KMS-11 (cell line): ENCODE measurements at regions not wholly inside any gene's neighbourhood (a gene's known extent, or its start where the extent isn't known, plus 50 kb on each side); places are given as distances from the start of the nearest gene placed in this dataset.
"Not testable (repeated sequence)": the region's sequence is repeated elsewhere in the genome, so short reads cannot be mapped to it uniquely, and the experiment has no call there.

ENCODE experiments used
- H2AFZ ChIP-seq: fragments of 200-600 bp; sonication (generic); 2 replicates; pipeline ENCODE4 v1.6.1; 2016; ENCODE audit warnings: antibody characterized with exemption, mixed run types, low read depth
- H3K27ac ChIP-seq: fragments of 200-600 bp; sonication (generic); 2 replicates; pipeline ENCODE4 v1.6.1; 2016; ENCODE audit warnings: mild to moderate bottlenecking, mixed run types
- H3K27me3 ChIP-seq: fragments of 200-600 bp; sonication (generic); 2 replicates; pipeline ENCODE4 v1.6.1; 2017; ENCODE audit warnings: mild to moderate bottlenecking, low read depth, mixed run types, moderate library complexity; ENCODE audit not compliant: insufficient read depth
- H3K36me3 ChIP-seq: fragments of 200-600 bp; sonication (generic); 2 replicates; pipeline ENCODE4 v1.6.1; 2017; ENCODE audit warnings: mild to moderate bottlenecking, mixed run types; ENCODE audit not compliant: insufficient read depth
- H3K4me1 ChIP-seq: fragments of 200-600 bp; sonication (generic); 2 replicates; pipeline ENCODE4 v1.6.1; 2016; ENCODE audit warnings: mild to moderate bottlenecking, low read depth, mixed run types; ENCODE audit not compliant: poor library complexity, severe bottlenecking
- H3K4me2 ChIP-seq: fragments of 200-600 bp; sonication (generic); 2 replicates; pipeline ENCODE4 v1.7.0; 2016; ENCODE audit warnings: mild to moderate bottlenecking, mixed run types
- H3K4me3 ChIP-seq: fragments of 200-600 bp; sonication (generic); IDR thresholded peaks from 2 replicates; pipeline ENCODE4 v1.6.1; 2017; ENCODE audit warnings: low read depth, low read length, mixed read lengths; ENCODE audit not compliant: insufficient read depth
- H3K79me2 ChIP-seq: fragments of 200-600 bp; sonication (generic); 2 replicates; pipeline ENCODE4 v1.6.1; 2016; ENCODE audit warnings: low read depth, mixed run types; ENCODE audit not compliant: insufficient read depth
- H3K9ac ChIP-seq: fragments of 200-600 bp; sonication (generic); 2 replicates; pipeline ENCODE4 v1.6.1; 2016; ENCODE audit warnings: mild to moderate bottlenecking, mixed run types
- H4K20me1 ChIP-seq: fragments of 200-600 bp; sonication (generic); 2 replicates; pipeline ENCODE4 v1.6.1; 2016; ENCODE audit warnings: mild to moderate bottlenecking, mixed run types; ENCODE audit not compliant: insufficient read depth
- TF ChIP-seq, protein P1 (sequence below): fragments of 200-600 bp; sonication (generic); conservative IDR thresholded peaks from 2 replicates; pipeline ENCODE4 v1.6.1; 2017; ENCODE audit warnings: low read depth, mild to moderate bottlenecking, antibody characterized with exemption, low read length, moderate library complexity, mixed read lengths

- no peaks in the 10 kb centered on the region for H3K27me3 ChIP-seq
- H3K79me2 ChIP-seq = no peaks in the 10 kb centered on the region
- no peaks in the 10 kb centered on the region for H4K20me1 ChIP-seq
- H3K36me3 ChIP-seq = no peaks in the 10 kb centered on the region
- no peak overlapping the region for H3K9ac ChIP-seq
- H3K4me1 ChIP-seq = no peaks in the 10 kb centered on the region
- TF ChIP-seq, protein P1, sequence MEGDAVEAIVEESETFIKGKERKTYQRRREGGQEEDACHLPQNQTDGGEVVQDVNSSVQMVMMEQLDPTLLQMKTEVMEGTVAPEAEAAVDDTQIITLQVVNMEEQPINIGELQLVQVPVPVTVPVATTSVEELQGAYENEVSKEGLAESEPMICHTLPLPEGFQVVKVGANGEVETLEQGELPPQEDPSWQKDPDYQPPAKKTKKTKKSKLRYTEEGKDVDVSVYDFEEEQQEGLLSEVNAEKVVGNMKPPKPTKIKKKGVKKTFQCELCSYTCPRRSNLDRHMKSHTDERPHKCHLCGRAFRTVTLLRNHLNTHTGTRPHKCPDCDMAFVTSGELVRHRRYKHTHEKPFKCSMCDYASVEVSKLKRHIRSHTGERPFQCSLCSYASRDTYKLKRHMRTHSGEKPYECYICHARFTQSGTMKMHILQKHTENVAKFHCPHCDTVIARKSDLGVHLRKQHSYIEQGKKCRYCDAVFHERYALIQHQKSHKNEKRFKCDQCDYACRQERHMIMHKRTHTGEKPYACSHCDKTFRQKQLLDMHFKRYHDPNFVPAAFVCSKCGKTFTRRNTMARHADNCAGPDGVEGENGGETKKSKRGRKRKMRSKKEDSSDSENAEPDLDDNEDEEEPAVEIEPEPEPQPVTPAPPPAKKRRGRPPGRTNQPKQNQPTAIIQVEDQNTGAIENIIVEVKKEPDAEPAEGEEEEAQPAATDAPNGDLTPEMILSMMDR = no peak
- H3K27ac ChIP-seq = no peak overlapping the region
- H3K4me2 ChIP-seq = no peak overlapping the region
- H2AFZ ChIP-seq = no peak overlapping the region
- no peak overlapping the region for H3K4me3 ChIP-seq
Observed at GRCh38 chr2:131801210-131801744, 273.6 kb downstream of the CCDC74A start.

DNA sequence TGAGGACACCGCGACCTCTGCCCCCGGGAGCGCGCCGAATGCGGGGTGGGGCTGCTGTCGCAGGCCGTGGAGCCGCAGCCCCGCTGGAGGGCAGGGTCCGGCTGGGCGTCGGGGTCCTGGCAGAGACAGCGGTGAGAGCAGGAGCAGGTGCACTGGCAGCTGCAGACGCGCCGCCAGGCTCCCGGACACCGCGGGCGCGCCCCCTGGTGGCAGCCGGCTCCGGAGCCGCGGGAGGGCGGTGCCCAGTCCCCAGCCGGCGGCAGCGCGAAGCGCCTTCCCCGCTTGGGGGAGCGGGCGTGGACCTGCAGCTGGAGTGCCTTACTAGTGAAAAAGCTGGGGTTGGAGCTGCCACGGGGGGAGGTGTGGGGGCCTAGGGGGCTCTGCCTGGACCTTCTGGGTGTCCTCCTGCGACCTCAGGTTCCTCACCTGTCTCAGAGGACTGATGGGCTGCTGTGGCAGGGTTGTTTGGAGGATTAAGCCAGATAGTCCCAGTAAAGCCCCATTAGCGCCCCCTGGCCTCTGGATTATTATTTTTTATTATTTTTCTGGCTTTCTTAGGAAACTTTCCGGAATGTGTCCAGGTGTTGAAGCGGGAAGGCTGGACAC is 274.2 kb downstream of the CCDC74A start:
- TF ChIP-seq, protein P1 = peak; percentile 48
- not testable (repeated sequence) for H3K27me3 ChIP-seq, H3K79me2 ChIP-seq, H3K27ac ChIP-seq, H3K4me1 ChIP-seq, H4K20me1 ChIP-seq, H3K9ac ChIP-seq, H3K4me3 ChIP-seq, H3K36me3 ChIP-seq
- peak overlapping the region; percentile 75; the same call in 1 of the 2 replicates for H2AFZ ChIP-seq
- peak overlapping the region; percentile 45; the same call in 1 of the 2 replicates for H3K4me2 ChIP-seq

GRCh38 chr2:131802351-131802836 is 274.7 kb downstream of the CCDC74A start:
- not testable (repeated sequence) for H3K36me3 ChIP-seq, H3K9ac ChIP-seq, H3K4me1 ChIP-seq, H3K27ac ChIP-seq, H3K27me3 ChIP-seq, H4K20me1 ChIP-seq, H3K79me2 ChIP-seq, H3K4me3 ChIP-seq
- Histone ChIP-seq H3K4me2 (peak overlapping the region; percentile 45), H2AFZ (peak overlapping the region; percentile 75; the same call in 1 of the 2 replicates)

- H3K27me3 ChIP-seq, H3K4me3 ChIP-seq, H2AFZ ChIP-seq, H3K36me3 ChIP-seq, H3K79me2 ChIP-seq, H3K9ac ChIP-seq, H3K4me1 ChIP-seq, H3K27ac ChIP-seq, H3K4me2 ChIP-seq, H4K20me1 ChIP-seq: not testable (repeated sequence)
Observed at GRCh38 chr2:131803237-131803636, 275.5 kb downstream of the CCDC74A start.

GRCh38 chr2:131812605-131813004 is 284.9 kb downstream of the CCDC74A start:
- H4K20me1 ChIP-seq, H3K4me1 ChIP-seq, H3K9ac ChIP-seq, H2AFZ ChIP-seq, H3K4me3 ChIP-seq, H3K4me2 ChIP-seq, H3K79me2 ChIP-seq, H3K27ac ChIP-seq, H3K27me3 ChIP-seq, H3K36me3 ChIP-seq: not testable (repeated sequence)

- H2AFZ ChIP-seq, H3K9ac ChIP-seq, H3K4me3 ChIP-seq, H3K4me2 ChIP-seq, H3K27ac ChIP-seq, H3K27me3 ChIP-seq, H3K79me2 ChIP-seq, H3K36me3 ChIP-seq, H4K20me1 ChIP-seq, H3K4me1 ChIP-seq: not testable (repeated sequence)
Observed at GRCh38 chr2:131813378-131813777, 285.7 kb downstream of the CCDC74A start.

GRCh38 chr2:131818267-131818973 is 290.7 kb downstream of the CCDC74A start:
- not testable (repeated sequence) for H4K20me1 ChIP-seq, H3K9ac ChIP-seq

DNA sequence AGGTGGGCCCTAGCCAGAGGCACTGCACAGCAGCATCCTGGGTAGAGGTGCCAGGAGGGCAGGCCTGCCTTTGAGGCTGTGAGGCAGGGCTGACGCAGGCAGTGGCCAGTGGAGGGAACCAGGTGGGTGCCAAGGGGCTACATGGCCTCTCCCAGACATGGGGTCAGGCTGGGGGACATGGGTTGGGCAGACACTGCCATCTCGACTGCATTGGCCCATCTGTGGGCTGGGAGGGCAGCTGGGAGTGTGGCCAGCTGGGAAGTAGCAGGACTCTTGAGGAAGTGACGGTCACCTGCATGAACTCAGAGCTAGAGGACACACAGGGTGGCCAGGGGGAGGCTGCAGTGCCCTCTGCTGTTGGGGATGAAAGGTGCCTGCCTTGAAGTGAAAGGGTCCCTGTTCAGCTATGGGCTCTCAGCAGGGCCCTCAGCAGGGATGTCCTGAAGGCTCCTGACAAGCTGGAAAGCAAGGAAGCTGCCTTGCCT is 294.6 kb downstream of the CCDC74A start:
- not testable (repeated sequence) for H3K4me2 ChIP-seq, H4K20me1 ChIP-seq, H2AFZ ChIP-seq, H3K27ac ChIP-seq, H3K4me1 ChIP-seq, H3K27me3 ChIP-seq, H3K9ac ChIP-seq, H3K79me2 ChIP-seq, H3K4me3 ChIP-seq, H3K36me3 ChIP-seq

More at GRCh38 chr2:131818267-131818973, 290.7 kb downstream of the CCDC74A start:
- not testable (repeated sequence) for H3K27me3 ChIP-seq, H3K4me3 ChIP-seq, H3K4me2 ChIP-seq, H3K36me3 ChIP-seq, H3K4me1 ChIP-seq, H3K27ac ChIP-seq, H3K79me2 ChIP-seq, H2AFZ ChIP-seq
